GM08714 (cell line): ENCODE measurements at regions not wholly inside any gene's neighbourhood (a gene's known extent, or its start where the extent isn't known, plus 50 kb on each side); places are given as distances from the start of the nearest gene placed in this dataset.

Source experiments
- H3K4me3 ChIP-seq: fragments of 200-500 bp; sonication (Bioruptor generic); 2 replicates; pipeline ENCODE4 v1.5.1; 2014; ENCODE audit warnings: mild to moderate bottlenecking, low read length, inconsistent platforms
- ZNF274 ChIP-seq: IDR thresholded peaks from 2 replicates; pipeline ENCODE4 v1.6.1; 2012; ENCODE audit warnings: mild to moderate bottlenecking, low read depth, low read length

GRCh38 chr12:77777274-77777673 is 53.4 kb upstream of the NAV3 start:
- TF ChIP-seq ZNF274: no peak
- no peak overlapping the region for H3K4me3 ChIP-seq

DNA sequence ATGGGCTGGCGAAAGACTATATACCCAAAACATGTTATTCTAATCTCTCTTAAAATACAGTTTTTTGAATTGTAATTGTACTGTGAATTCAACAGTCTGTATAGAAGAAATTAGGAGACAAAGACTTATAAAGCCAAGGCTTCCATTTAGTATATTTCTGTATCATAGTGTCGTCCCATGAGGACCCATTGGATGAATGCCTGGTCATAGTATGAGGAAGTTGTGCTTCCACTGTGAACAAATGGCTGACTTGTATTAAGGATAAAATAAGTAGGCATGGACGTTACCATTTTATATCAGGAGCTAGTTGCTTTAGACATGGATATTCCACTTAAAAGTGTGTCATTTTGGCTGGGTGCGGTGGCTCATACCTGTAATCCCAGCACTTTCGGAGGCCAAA is 55.9 kb upstream of the NAV3 start:
- H3K4me3 ChIP-seq: no peak overlapping the region
- TF ChIP-seq ZNF274: no peak

DNA sequence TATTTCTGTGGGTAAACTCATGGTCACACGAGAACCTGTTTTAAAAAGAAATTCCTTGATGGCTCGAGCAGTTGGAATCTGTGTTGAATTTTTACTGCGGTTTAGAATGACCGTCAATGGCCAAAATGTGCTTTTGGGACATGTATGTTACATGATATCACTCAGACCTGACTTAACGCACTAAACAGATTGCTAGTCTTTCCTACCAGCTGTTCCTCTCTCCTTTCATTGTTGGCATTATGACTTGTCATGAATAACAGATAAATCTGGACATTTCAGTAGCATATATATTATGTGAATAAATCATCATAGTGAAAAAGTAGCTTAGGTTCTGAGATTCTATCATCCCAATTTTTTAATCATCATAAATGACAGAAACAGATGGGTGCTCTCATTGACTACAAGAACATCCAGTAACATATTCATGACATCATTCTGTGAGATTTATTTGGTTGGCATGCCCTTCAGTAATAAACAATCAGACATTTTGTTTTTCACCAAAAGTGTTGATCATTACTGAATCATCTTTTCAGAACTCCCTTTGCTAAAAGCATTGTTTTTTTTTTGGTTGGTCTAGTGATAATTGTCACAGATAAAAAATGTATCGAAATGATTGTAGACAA is 57.9 kb upstream of the NAV3 start:
- H3K4me3 ChIP-seq: no peak overlapping the region
- TF ChIP-seq ZNF274: no peak

DNA sequence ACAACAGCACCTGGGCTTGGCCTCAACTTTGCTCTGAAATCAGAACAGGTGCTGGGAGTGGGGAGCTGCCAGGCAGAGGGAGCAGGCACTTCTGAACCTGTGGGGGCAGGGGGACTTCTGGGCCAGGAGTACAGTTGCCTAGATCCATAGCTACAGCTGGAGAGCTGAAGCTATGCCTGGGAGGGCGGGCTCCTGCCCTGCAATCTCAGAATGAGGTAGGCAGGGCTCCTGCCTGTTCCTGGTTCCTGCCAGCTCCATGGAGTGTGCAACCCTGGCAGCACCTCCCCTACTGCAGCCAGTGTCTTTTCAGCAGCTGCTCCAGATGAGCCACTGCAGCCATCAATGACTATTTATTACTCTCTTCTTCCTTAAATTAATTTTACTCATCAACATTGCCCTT is 62.1 kb upstream of the NAV3 start:
- H3K4me3 ChIP-seq: no peak overlapping the region
- no peak for TF ChIP-seq ZNF274

DNA sequence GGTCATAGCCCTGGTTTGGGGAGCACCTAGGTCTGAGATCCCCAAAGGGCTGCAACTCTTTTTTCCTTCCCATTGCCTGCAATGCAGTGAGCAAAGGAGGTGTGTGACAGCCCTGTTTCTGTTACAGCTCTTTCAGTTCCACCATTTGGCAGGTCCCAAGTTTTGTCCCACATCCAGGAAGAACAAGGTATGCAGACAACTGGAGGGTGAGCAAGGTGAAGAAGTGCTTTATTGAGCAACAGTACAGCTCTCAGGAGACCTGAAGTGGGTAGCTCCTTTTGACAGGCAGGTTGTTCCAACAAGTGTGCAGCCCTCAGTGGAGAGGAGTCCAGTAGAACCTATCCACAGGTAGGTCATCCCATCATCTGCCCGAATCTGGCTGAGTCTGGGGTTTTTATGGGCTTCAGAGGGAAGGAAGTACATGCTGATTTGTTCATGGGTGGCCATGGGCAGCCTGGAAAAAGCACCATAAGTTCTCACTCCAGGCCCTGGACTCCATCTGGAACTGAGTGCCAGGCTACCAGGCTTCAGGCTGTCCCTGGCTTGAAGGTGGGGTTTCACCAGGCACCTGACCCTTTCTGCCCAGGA is 62.8 kb upstream of the NAV3 start:
- TF ChIP-seq ZNF274: no peak
- no peak overlapping the region for H3K4me3 ChIP-seq

DNA sequence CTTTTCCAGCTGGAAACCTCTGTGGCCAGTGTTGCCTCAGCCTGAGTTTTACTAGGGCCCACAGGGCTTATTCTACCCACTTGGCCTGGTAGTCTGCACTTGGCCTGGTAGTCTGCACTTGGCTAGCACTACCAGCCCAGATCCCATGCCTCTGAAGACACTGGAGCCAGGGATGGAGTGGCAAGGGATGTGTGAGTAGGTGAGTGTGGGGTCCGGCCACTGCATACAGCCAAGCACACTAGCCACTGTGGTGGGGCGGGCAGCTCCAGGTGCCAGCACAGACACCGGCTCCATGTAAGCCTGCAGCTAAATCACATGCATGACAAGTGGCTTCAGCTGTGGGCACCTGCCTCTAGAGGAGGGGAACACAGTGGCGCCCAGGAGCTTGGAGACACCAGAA is 63.4 kb upstream of the NAV3 start:
- no peak overlapping the region for H3K4me3 ChIP-seq
- TF ChIP-seq ZNF274: no peak

- H3K4me3 ChIP-seq: no peak overlapping the region
- no peak for TF ChIP-seq ZNF274
These were observed 64.5 kb upstream of the NAV3 start for GRCh38 chr12:77766224-77766623.

DNA sequence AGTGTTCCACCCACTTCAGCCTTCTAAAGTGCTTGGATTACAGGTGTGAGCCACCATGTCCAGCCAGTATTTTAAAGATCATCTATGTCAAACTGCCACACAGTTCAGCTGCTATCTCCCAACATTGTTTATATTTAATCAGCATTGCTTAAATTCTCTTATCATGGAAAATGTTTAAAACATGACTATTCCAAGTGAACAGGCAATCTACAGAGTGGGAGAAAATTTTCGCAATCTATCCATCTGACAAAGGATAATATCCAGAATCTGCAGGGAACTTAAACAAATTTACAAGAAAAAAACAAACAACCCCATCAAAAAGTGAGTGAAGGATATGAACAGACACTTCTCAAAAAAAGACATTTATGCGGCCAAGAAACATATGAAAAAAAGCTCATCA is 69.4 kb upstream of the NAV3 start:
- no peak for TF ChIP-seq ZNF274
- no peak overlapping the region for H3K4me3 ChIP-seq

GRCh38 chr12:77760271-77761025 is 70.2 kb upstream of the NAV3 start:
- no peak for TF ChIP-seq ZNF274
- no peak overlapping the region for H3K4me3 ChIP-seq

- no peak for TF ChIP-seq ZNF274
These were observed 76.6 kb upstream of the NAV3 start for GRCh38 chr12:77754086-77754485.

DNA sequence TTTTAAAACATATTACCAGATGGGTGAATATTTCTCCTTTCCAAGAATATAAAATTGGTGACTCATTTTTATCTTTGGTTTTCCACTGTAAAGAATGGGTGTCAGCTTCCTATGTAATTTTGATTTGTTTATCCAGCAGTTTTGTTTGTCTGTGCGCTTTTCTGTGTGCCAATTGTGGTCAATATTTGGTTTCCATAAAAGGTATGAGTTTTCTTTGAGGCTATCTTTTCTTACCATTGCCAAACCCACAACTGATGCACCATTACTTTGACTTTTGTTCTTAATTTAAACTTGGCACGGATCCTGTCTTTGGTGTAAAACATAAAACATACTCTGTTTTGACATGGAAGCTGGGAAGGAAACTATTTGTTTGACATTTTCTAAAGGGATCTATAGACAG is 78.8 kb upstream of the NAV3 start:
- H3K4me3 ChIP-seq: no peak overlapping the region
- no peak for TF ChIP-seq ZNF274

More at GRCh38 chr12:77754086-77754485, 76.6 kb upstream of the NAV3 start:
- H3K4me3 ChIP-seq: no peak overlapping the region

GRCh38 chr12:77746096-77746495 is 84.6 kb upstream of the NAV3 start:
- no peak overlapping the region for H3K4me3 ChIP-seq

DNA sequence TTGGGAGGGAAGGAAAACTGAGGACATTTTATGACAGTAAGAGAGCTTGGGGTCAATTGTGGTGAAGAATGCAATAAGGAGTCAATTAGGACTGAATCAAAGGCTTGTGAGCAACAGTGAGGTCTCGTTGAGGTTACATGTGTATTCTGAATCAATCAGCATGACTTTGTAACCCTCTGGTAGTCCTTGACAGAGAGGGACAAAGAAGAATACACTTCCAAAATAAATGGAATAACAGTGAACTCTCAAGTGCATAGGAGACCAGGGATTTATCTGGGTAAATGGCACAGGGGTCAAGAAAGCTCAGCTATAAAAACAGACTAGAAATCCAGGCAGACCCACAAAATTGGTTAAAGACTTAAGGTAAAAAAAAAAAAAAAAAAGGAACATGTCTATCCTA is 85.1 kb upstream of the NAV3 start:
- H3K4me3 ChIP-seq: no peak overlapping the region
- no peak for TF ChIP-seq ZNF274

More at GRCh38 chr12:77746096-77746495, 84.6 kb upstream of the NAV3 start:
- no peak for TF ChIP-seq ZNF274

- TF ChIP-seq ZNF274: no peak
- H3K4me3 ChIP-seq: no peak overlapping the region
These were observed 88.1 kb upstream of the NAV3 start for GRCh38 chr12:77742631-77743030.

DNA sequence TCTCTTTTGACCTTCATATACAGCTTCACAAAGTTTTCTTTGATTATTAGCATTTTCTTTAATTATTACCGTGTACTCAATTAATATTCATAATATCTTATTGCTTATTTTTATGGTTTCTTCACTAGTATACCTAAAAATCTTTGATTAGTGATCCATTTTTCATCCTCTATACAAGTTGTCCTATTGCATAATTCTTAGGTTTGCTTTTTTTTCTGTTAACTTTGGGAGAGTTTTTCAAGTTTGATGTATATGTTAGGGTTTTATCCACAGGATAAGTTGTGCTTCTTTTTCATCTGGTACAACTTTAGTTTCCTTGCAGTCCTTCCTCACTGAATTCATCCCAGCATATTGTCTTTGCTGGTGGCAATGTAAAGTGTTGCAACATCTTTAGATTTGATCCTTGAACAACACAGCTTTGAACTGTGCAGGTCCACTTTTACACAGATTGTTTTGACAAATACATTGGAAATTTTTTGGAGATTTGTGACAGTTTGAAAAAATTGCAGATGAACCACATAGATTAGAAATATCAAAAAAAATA is 88.6 kb upstream of the NAV3 start:
- TF ChIP-seq ZNF274: no peak
- H3K4me3 ChIP-seq: no peak overlapping the region
